ENCODE measurements at regions not wholly inside any gene's neighbourhood (a gene's known extent, or its start where the extent isn't known, plus 50 kb on each side); places are given as distances from the start of the nearest gene placed in this dataset.

DNA sequence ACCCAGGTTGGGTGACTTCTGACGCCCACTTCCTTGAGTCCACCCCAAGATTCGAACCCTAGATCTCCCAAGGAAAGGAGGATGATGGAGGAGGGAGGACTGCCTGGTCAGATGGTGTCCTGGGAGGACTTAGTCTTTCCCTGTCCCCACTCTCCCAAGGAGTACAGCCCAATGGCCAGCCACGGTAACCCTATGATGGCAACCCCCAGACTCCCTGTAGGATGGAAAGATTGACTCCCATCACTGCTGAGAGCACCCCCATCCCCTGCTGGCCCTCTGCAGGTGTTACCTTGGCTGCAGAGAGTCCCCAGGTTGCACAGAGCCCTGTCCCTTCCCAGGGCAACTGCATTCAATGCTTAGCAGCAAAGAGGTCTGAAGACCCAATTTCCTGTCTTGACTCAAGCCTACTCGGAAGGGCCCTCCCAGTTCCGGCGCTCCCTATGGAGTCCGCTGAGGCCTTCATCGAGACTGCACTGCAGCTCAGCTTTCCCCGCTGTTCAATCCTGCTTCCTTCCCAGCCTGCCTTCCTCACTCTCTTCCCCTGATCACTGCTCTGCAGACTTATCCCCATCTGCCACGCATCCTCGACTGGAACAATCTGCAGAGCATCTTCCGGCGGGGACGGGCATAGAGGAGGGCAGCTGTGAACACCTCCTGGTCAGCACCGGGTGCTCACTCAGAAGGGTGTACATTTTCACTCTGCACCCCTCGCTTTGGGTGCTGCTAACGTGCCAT is 50.8 kb upstream of the OCM2 start:
- no peak for DNase-seq

DNA sequence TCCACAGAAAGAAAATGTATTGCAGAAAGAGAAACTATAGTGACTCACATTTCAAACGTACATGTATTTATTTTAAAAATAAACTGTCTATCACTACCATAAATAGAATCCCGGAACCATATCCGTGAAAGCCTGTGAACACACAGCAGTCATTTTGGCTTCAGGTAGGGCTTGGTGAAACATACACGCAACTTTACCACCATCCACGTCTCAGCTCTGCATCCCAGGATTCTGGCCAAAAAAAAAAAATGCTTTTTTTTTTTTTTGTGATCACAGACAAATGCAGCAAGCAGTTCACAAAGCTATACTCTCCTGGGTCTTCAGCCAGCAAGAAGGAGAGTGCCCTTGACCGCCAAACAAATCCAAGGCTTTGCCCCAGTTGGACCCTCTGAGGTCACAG is 56.8 kb upstream of the OCM2 start:
- DNase-seq, result no peak

GRCh38 chr7:98049034-98049433 is 57.6 kb upstream of the LMTK2 start:
- DNase-seq, result no peak

GRCh38 chr7:98051118-98051744 is 55.4 kb upstream of the LMTK2 start:
- peak; percentile 59 for DNase-seq

DNA sequence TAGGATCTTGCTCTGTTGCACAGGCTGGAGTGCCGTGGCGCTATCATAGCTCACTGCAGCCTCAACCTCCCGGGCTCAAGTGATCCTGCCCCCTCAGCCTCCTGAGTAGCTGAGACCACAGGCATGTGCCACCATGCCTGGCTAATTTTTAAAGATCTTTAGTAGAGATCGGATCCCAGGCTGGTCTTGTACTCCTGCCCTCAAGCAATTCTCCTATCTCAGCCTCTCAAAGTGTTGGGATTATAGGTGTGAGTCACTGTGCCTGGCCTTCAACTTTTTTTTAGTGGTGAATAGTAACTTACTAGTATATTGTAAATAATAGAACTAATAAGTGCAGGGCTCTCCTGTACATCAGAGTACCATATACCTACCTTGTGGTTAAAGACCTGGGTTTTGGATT is 52.1 kb upstream of the LMTK2 start:
- DNase-seq, result no peak

GRCh38 chr7:98056580-98056979 is 50.1 kb upstream of the LMTK2 start:
- DNase-seq, result no peak
